ENCODE measurements at regions not wholly inside any gene's neighbourhood (a gene's known extent, or its start where the extent isn't known, plus 50 kb on each side); places are given as distances from the start of the nearest gene placed in this dataset.

DNA sequence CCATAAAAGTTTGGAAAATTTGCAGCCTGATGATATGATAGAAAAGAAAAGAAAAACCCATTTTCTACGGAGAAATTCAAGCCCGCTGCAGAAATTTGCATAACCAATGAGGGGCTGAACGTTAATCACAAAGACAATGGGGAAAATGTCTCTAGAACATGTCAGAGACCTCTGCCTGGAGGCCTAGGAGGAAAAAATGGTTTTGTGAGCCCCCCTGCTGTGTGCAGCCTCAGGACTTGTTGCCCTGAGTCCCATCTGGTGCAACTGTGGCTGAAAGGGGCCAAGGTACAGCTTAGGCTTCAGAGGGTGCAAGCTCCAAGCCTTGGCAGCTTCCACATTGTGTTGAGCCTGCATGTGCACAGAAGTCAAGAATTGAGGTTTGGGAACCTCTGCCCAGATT, 1267.4 kb upstream of the GOT2 start:
- TF ChIP-seq, protein P1, sequence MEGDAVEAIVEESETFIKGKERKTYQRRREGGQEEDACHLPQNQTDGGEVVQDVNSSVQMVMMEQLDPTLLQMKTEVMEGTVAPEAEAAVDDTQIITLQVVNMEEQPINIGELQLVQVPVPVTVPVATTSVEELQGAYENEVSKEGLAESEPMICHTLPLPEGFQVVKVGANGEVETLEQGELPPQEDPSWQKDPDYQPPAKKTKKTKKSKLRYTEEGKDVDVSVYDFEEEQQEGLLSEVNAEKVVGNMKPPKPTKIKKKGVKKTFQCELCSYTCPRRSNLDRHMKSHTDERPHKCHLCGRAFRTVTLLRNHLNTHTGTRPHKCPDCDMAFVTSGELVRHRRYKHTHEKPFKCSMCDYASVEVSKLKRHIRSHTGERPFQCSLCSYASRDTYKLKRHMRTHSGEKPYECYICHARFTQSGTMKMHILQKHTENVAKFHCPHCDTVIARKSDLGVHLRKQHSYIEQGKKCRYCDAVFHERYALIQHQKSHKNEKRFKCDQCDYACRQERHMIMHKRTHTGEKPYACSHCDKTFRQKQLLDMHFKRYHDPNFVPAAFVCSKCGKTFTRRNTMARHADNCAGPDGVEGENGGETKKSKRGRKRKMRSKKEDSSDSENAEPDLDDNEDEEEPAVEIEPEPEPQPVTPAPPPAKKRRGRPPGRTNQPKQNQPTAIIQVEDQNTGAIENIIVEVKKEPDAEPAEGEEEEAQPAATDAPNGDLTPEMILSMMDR (IDR thresholded peaks at IDR 0.05): no peak
- TF ChIP-seq POLR2AphosphoS5 (IDR thresholded peaks at IDR 0.05) (no peak), POLR2A (IDR thresholded peaks at IDR 0.05) (no peak), EP300 (IDR thresholded peaks at IDR 0.05; ENCODE audit: low read depth) (no peak)
